A673 (cell line): ENCODE measurements at regions not wholly inside any gene's neighbourhood (a gene's known extent, or its start where the extent isn't known, plus 50 kb on each side); places are given as distances from the start of the nearest gene placed in this dataset.

Experiments used
- CTCF ChIP-seq: fragments of 300-800, 200-600 bp; sonication (generic); conservative IDR thresholded peaks from 2 replicates; pipeline ENCODE4 v1.5.1; 2017; ENCODE audit warnings: low read depth, mild to moderate bottlenecking, antibody characterized with exemption, low read length, moderate library complexity, mixed read lengths
- EZH2 ChIP-seq: fragments of 200-600 bp; sonication (generic); IDR thresholded peaks from 2 replicates; pipeline ENCODE4 v1.6.1; 2017; ENCODE audit warnings: borderline replicate concordance, low read depth, mild to moderate bottlenecking, mixed read lengths, antibody characterized with exemption, low read length; ENCODE audit not compliant: poor library complexity, severe bottlenecking

- TF ChIP-seq CTCF = no peak
- TF ChIP-seq EZH2 = no peak
Observed at GRCh38 chr7:70952311-70952710, 179.6 kb upstream of the GALNT17 start.
